Thymus (tissue), 11 donors: ENCODE measurements at regions not wholly inside any gene's neighbourhood (a gene's known extent, or its start where the extent isn't known, plus 50 kb on each side); places are given as distances from the start of the nearest gene placed in this dataset.

Experiments used
- DNase-seq, 9 donors: peaks; one replicate each; pipeline ENCODE4 v3.0.0-alpha.2; 2013; ENCODE audit warnings: low spot score in 9 of 9, low read depth in 6 of 9, missing footprints in 1 of 9
- H3K27ac ChIP-seq, 2 donors: one replicate each; pipeline ENCODE4 v1.5.1; 2013; ENCODE audit warnings: control low read depth in 1 of 2, low read depth in 1 of 2, low read length in 1 of 2, mild to moderate bottlenecking in 1 of 2, moderate library complexity in 1 of 2
- H3K27me3 ChIP-seq, 2 donors: one replicate each; pipeline ENCODE4 v1.5.1; 2013; ENCODE audit warnings: low read length in 1 of 2; ENCODE audit not compliant: control insufficient read depth in 2 of 2, insufficient read depth in 1 of 2
- H3K36me3 ChIP-seq, 2 donors: one replicate each; pipeline ENCODE4 v1.5.1; 2013; ENCODE audit warnings: low read length in 1 of 2, mild to moderate bottlenecking in 1 of 2, moderate library complexity in 1 of 2; ENCODE audit not compliant: control insufficient read depth in 2 of 2, insufficient read depth in 2 of 2
- H3K4me1 ChIP-seq, 2 donors: one replicate each; pipeline ENCODE4 v1.5.1; 2013; ENCODE audit warnings: low read length in 2 of 2; ENCODE audit not compliant: control insufficient read depth in 2 of 2, insufficient read depth in 2 of 2
- H3K4me3 ChIP-seq, 2 donors: one replicate each; pipeline ENCODE4 v1.5.1; 2013; ENCODE audit warnings: low read length in 2 of 2, control low read depth in 1 of 2, mild to moderate bottlenecking in 1 of 2
- H3K9me3 ChIP-seq, 2 donors: one replicate each; pipeline ENCODE4 v1.5.1; 2013; ENCODE audit warnings: low read length in 1 of 2, mild to moderate bottlenecking in 1 of 2; ENCODE audit not compliant: control insufficient read depth in 2 of 2, insufficient read depth in 1 of 2
- WGBS: extraction: QIAGEN DNeasy Blood & Tissue Kit; methylation state at CpG from one replicate; pipeline ENCODE4 v1.1.7; 2013; 5-methylcytosine and 5-hydroxymethylcytosine counted together
- donor health status: healthy.

- Histone ChIP-seq H3K36me3 (no peaks in the 10 kb centered on the region), H3K9me3 (no peaks in the 10 kb centered on the region), H3K27ac (no peak overlapping the region), H3K4me3 (no peak overlapping the region), H3K27me3 (no peaks in the 10 kb centered on the region), H3K4me1 (no peaks in the 10 kb centered on the region)
- no peak for DNase-seq
Observed at GRCh38 chr2:57100436-57100835, 916.6 kb downstream of the CCDC85A start.

- Histone ChIP-seq H3K9me3 (no peaks in the 10 kb centered on the region), H3K4me3 (no peak overlapping the region), H3K27ac (no peak overlapping the region), H3K4me1 (no peaks in the 10 kb centered on the region), H3K27me3 (no peaks in the 10 kb centered on the region), H3K36me3 (no peaks in the 10 kb centered on the region)
- DNase-seq, result no peak
- whole genome bisulfite sequencing, result 88% methylated on average over 4 of the region's 4 CpGs
Observed at GRCh38 chr2:57105694-57106093, 921.9 kb downstream of the CCDC85A start.

GRCh38 chr2:57107353-57107752 is 923.6 kb downstream of the CCDC85A start:
- H3K36me3 ChIP-seq, result no peaks in the 10 kb centered on the region
- H3K4me3 ChIP-seq, result no peak overlapping the region
- no peaks in the 10 kb centered on the region for H3K27me3 ChIP-seq
- no peak for DNase-seq
- H3K9me3 ChIP-seq, result no peaks in the 10 kb centered on the region
- 69% methylated on average over 2 of the region's 2 CpGs for WGBS
- no peaks in the 10 kb centered on the region for H3K4me1 ChIP-seq
- no peak overlapping the region for H3K27ac ChIP-seq

GRCh38 chr2:57111531-57111930 is 927.7 kb downstream of the CCDC85A start:
- 98% methylated on average over 2 of the region's 2 CpGs for WGBS
- H3K4me1 ChIP-seq, result no peaks in the 10 kb centered on the region
- no peaks in the 10 kb centered on the region for H3K9me3 ChIP-seq
- H3K27me3 ChIP-seq, result no peaks in the 10 kb centered on the region
- no peaks in the 10 kb centered on the region for H3K36me3 ChIP-seq
- H3K4me3 ChIP-seq, result no peak overlapping the region
- no peak for DNase-seq
- no peak overlapping the region for H3K27ac ChIP-seq

- Histone ChIP-seq H3K36me3 (no peaks in the 10 kb centered on the region), H3K27ac (no peak overlapping the region), H3K9me3 (no peaks in the 10 kb centered on the region), H3K4me1 (no peaks in the 10 kb centered on the region), H3K4me3 (no peak overlapping the region), H3K27me3 (no peaks in the 10 kb centered on the region)
- no peak for DNase-seq
Observed at GRCh38 chr2:57119141-57119540, 927.5 kb upstream of the VRK2 start.

GRCh38 chr2:57126410-57126809 is 920.2 kb upstream of the VRK2 start:
- Histone ChIP-seq H3K36me3 (no peaks in the 10 kb centered on the region), H3K9me3 (no peaks in the 10 kb centered on the region), H3K27me3 (no peaks in the 10 kb centered on the region), H3K4me3 (no peak overlapping the region), H3K27ac (no peak overlapping the region), H3K4me1 (no peaks in the 10 kb centered on the region)
- WGBS, result 92% methylated on average over 2 of the region's 2 CpGs
- no peak for DNase-seq

- 96% methylated on average over 1 of the region's 1 CpG for WGBS
- no peaks in the 10 kb centered on the region for H3K4me1 ChIP-seq
- H3K9me3 ChIP-seq, result no peaks in the 10 kb centered on the region
- H3K4me3 ChIP-seq, result no peak overlapping the region
- H3K36me3 ChIP-seq, result no peaks in the 10 kb centered on the region
- no peak for DNase-seq
- no peaks in the 10 kb centered on the region for H3K27me3 ChIP-seq
- no peak overlapping the region for H3K27ac ChIP-seq
Observed at GRCh38 chr2:57139179-57139578, 907.4 kb upstream of the VRK2 start.

- Histone ChIP-seq H3K9me3 (peaks cover 0 to 2% of the 10 kb centered on the region in 2 donors), H3K27me3 (no peaks in the 10 kb centered on the region), H3K4me1 (no peaks in the 10 kb centered on the region), H3K4me3 (no peak overlapping the region), H3K36me3 (no peaks in the 10 kb centered on the region), H3K27ac (no peak overlapping the region)
- DNase-seq, result no peak
Observed at GRCh38 chr2:57141269-57141668, 905.3 kb upstream of the VRK2 start.

GRCh38 chr2:57146951-57147350 is 899.7 kb upstream of the VRK2 start:
- Histone ChIP-seq H3K4me1 (no peaks in the 10 kb centered on the region), H3K27ac (no peak overlapping the region), H3K9me3 (peaks cover 0 to 10% of the 10 kb centered on the region in 2 donors), H3K36me3 (no peaks in the 10 kb centered on the region), H3K4me3 (no peak overlapping the region), H3K27me3 (no peaks in the 10 kb centered on the region)
- 74% methylated on average over 1 of the region's 1 CpG for WGBS
- DNase-seq, result no peak

GRCh38 chr2:57156231-57156924 is 890.2 kb upstream of the VRK2 start:
- WGBS, result 92% methylated on average over 2 of the region's 2 CpGs
- no peak overlapping the region for H3K4me3 ChIP-seq

More at GRCh38 chr2:57156231-57156924, 890.2 kb upstream of the VRK2 start:
- no peak for DNase-seq
- H3K27me3 ChIP-seq, result no peaks in the 10 kb centered on the region
- no peaks in the 10 kb centered on the region for H3K4me1 ChIP-seq
- peaks cover 0 to 4% of the 10 kb centered on the region in 2 donors for H3K9me3 ChIP-seq
- H3K36me3 ChIP-seq, result no peaks in the 10 kb centered on the region
- no peak overlapping the region for H3K27ac ChIP-seq
